ENCODE measurements at regions not wholly inside any gene's neighbourhood (a gene's known extent, or its start where the extent isn't known, plus 50 kb on each side); places are given as distances from the start of the nearest gene placed in this dataset.
A peak's percentile ranks its signal among the peaks of the same experiment; 100 is the strongest.

GRCh38 chr14:94887591-94887990 lies 117.7 kb upstream of the GSC start:
- no peak for DNase-seq (ENCODE audit: low read depth)

GRCh38 chr14:94886931-94887330 lies 117.0 kb upstream of the GSC start:
- no peak for DNase-seq (ENCODE audit: low read depth)

- no peak for DNase-seq (ENCODE audit: low read depth)
These were observed 115.7 kb upstream of the GSC start for GRCh38 chr14:94885481-94886155.

- no peak for DNase-seq (ENCODE audit: low read depth)
These were observed 114.8 kb upstream of the GSC start for GRCh38 chr14:94884616-94885230.

GRCh38 chr14:94882401-94882800 lies 112.5 kb upstream of the GSC start:
- DNase-seq (ENCODE audit: low read depth) = no peak

GRCh38 chr14:94880876-94881275 lies 111.0 kb upstream of the GSC start:
- DNase-seq (ENCODE audit: low read depth) = no peak

GRCh38 chr14:94880106-94880505 lies 110.2 kb upstream of the GSC start:
- no peak for DNase-seq (ENCODE audit: low read depth)

GRCh38 chr14:94879537-94879936 lies 109.6 kb upstream of the GSC start:
- DNase-seq (ENCODE audit: low read depth) = no peak

- no peak for DNase-seq (ENCODE audit: low read depth)
These were observed 106.4 kb upstream of the GSC start for GRCh38 chr14:94876306-94876705.

GRCh38 chr14:94875256-94875655 lies 105.3 kb upstream of the GSC start:
- no peak for DNase-seq (ENCODE audit: low read depth)

- no peak for DNase-seq (ENCODE audit: low read depth)
These were observed 98.8 kb upstream of the GSC start for GRCh38 chr14:94868772-94869072.

- peak; percentile 77 for DNase-seq (ENCODE audit: low read depth)
These were observed 98.2 kb upstream of the GSC start for GRCh38 chr14:94867946-94868771.

- no peak for DNase-seq (ENCODE audit: low read depth)
These were observed 97.3 kb upstream of the GSC start for GRCh38 chr14:94867209-94867608.

- peak; percentile 16 for DNase-seq (ENCODE audit: low read depth)
These were observed 94.7 kb upstream of the GSC start for GRCh38 chr14:94864387-94865195.

GRCh38 chr14:94863366-94863765 lies 93.5 kb upstream of the GSC start:
- DNase-seq (ENCODE audit: low read depth) = no peak

- no peak for DNase-seq (ENCODE audit: low read depth)
These were observed 88.0 kb upstream of the GSC start for GRCh38 chr14:94857950-94858349.

- DNase-seq (ENCODE audit: low read depth) = no peak
These were observed 84.0 kb upstream of the GSC start for GRCh38 chr14:94853920-94854319.

- DNase-seq (ENCODE audit: low read depth) = no peak
These were observed 80.6 kb upstream of the GSC start for GRCh38 chr14:94850309-94851211.

GRCh38 chr14:94844593-94845152 lies 74.8 kb upstream of the GSC start:
- no peak for DNase-seq (ENCODE audit: low read depth)

- no peak for DNase-seq (ENCODE audit: low read depth)
These were observed 70.6 kb upstream of the GSC start for GRCh38 chr14:94840467-94840866.

GRCh38 chr14:94839348-94839747 lies 69.4 kb upstream of the GSC start:
- no peak for DNase-seq (ENCODE audit: low read depth)
